ENCODE measurements at regions not wholly inside any gene's neighbourhood (a gene's known extent, or its start where the extent isn't known, plus 50 kb on each side); places are given as distances from the start of the nearest gene placed in this dataset.
A peak's percentile ranks its signal among the peaks of the same experiment; 100 is the strongest.
"Not testable (repeated sequence)": the region's sequence is repeated elsewhere in the genome, so short reads cannot be mapped to it uniquely, and the experiment has no call there.

GRCh38 chr13:48844676-48845075 lies 131.0 kb upstream of the FNDC3A start:
- no peak for DNase-seq

- DNase-seq, result no peak
Observed at GRCh38 chr13:48849515-48849914, 126.2 kb upstream of the FNDC3A start.

GRCh38 chr13:48851707-48852106 lies 124.0 kb upstream of the FNDC3A start:
- DNase-seq, result peak in 1 of 5 experiments; percentile 17

DNA sequence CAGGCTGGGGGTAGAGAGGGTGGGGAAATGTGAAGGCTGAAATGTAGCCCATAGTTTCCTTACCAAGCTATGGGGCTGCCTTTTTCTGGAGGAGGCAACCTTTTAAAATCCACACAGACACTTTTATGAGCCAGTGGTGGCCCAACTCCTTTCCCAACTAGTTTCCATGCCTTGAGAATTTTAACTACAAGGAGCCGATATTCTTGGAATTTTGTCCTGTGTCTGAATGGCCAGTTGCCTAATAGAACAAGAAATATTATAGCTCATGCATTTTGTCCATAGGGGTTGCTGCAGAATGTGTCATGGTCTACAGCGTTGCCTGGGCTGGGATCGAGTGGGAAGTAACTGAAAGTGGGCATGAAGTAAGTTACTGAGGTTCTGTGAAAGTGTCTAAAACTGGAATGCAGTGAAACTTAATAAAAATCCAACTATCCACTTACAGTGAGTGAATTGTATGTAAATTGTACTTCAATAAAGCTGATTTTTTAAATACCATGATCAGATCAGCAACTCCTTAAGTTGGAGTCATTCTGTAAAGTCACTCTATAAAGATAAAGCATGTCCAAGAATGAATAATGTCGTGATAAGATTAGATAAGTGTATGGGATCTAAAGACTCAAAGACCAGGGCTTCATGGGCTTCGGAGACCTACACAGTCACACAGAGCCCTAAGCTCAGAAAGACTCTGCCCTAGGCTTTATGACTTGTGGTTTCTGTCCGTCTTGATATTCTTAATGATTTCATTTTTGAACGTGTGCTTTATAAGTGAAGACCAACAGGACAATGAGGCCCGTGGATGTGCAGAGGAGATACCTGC lies 122.6 kb upstream of the FNDC3A start:
- DNase-seq, result no peak

GRCh38 chr13:48853728-48854102 lies 122.0 kb upstream of the FNDC3A start:
- no peak for DNase-seq

DNA sequence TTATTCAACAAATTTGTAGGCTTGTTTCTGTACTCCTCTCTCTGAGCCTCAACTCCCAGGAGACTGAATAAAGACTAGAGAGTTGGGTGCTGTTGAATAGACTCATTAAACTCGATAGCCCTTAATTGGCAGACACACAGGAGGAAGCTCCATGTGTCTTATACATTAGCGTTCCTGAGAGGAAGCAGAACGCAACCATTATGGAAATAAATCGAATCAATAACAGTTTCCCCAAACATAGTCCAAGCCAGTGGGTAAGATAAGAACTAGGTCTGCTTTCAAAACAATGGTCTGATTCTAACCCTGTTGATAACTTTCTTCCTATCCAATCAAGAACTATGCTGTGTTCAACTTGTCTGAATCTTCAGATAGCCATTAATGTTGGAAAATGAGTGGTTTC lies 118.1 kb upstream of the FNDC3A start:
- no peak for DNase-seq

GRCh38 chr13:48858122-48858902 lies 117.4 kb upstream of the FNDC3A start:
- peak in 1 of 5 experiments; percentile 60 for DNase-seq

DNA sequence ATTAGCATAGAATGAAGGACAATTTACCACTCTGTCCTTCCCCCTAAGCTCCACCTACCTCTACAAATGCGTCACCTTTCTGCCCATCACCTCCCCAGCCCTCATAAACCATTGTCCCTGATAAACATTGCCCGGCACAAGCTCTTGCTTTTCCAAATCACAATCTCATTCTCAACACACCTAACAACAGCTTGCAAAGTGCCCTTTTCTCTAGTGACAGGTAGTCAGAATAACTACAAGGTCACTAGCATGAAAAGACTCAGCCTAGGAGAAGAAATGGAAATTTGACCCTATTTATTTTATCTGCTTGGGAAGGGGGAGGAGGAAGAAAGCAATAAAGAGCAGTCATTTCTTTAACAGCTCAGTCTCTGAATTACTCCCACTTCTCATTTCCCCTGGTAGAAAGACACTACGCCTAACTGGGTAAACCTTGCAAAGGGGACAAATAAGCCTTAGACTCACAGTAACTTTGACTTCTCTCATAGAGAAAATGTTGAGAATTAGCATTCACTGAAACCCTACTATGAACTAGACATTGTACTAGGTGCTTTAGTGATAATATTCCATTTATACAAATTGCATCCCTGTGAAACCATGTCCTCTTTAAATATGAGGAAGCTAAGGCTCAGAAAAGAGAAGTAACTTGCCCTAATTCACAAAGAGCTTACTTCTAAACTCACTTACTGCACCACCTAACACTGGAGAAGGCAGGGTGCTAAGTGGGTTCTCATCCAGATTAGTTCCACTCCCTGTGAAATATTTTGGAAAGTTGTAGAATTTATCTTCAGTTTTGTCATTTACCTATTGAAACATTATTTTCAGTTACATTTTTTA lies 116.2 kb upstream of the FNDC3A start:
- no peak for DNase-seq

- no peak for DNase-seq
Observed at GRCh38 chr13:48860364-48860763, 115.3 kb upstream of the FNDC3A start.

GRCh38 chr13:48862572-48862971 lies 113.1 kb upstream of the FNDC3A start:
- DNase-seq, result no peak

DNA sequence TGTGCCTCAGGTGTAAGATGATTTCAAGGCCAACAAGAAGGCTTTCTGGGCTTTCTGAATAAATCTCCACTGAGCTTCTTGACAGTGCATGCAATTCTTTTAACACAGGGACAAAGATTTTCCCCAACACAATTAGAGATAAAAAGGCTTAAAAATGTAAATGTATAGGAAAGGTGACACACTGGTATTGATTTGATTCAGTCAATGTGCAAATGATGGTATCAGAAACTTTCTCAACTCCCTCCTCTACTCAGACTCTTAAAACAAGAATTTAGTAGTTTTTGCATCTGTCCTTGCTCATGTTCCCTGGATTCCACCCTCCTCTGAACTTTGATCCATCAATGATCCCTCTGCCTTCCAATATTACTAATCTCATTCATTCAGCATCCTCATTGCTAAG lies 111.6 kb upstream of the FNDC3A start:
- DNase-seq, result no peak

DNA sequence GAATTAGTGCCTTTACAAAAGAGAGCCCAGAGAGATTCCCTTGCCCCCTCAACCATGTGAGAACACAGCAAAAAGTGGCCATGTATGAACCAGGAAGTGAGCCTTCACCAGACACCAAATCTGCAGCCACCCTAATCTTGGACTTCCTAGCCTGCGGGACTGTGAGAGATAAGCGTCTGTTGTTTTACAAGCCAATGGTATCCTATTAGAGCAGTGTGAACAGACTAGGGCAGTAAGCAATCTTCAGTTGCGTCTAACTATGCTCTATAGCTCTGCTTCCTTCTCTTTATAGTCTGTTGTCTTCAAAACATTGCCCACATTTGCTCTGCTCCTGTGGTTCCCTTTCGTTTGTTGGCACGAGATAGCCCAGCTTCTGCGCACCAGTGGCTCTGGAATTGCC lies 109.5 kb upstream of the FNDC3A start:
- no peak for DNase-seq

GRCh38 chr13:48873081-48873480 lies 102.6 kb upstream of the FNDC3A start:
- no peak for DNase-seq

DNA sequence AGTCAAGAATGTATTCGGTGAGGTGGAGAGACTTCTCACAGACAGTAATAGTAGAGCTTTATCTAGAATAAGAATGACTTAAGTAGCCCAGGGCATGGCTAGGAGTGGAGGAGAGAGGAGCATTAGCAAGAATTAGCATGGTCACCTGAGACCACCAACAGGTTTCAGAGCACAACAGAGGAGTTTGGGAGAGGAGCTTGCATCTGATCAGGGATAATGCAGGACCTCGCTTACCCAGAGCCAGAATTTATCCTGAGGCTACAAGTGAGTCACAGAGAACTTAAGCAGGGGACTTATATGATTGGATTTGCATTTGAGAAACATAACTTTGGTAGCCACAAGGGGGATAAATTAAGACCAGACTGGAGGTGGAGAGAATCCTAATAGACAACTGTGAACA lies 102.1 kb upstream of the FNDC3A start:
- DNase-seq, result no peak

DNA sequence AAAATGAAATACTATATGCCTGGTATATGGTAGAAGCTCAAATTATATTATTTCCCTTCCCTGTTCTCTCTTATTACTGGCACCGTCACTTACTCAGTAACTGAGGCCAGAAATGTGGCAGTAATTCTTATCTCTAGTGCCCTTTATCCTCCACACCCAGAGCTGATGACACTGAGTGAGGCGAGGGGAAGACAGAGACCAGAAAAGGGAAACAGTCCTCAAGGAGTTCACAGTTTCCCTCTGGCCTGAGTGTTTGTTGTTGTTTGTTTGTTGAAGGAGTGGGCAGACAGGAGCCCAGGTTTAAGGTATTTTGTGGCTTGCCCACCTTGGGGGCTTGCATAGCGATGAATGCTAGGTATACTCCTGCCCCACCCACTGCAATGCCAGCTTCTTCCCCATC lies 101.5 kb upstream of the FNDC3A start:
- DNase-seq, result no peak

GRCh38 chr13:48875047-48875446 lies 100.7 kb upstream of the FNDC3A start:
- no peak for DNase-seq

- no peak for DNase-seq
Observed at GRCh38 chr13:48876289-48876688, 99.4 kb upstream of the FNDC3A start.

GRCh38 chr13:48879432-48879831 lies 96.3 kb upstream of the FNDC3A start:
- peak in 1 of 5 experiments; percentile 35 for DNase-seq

DNA sequence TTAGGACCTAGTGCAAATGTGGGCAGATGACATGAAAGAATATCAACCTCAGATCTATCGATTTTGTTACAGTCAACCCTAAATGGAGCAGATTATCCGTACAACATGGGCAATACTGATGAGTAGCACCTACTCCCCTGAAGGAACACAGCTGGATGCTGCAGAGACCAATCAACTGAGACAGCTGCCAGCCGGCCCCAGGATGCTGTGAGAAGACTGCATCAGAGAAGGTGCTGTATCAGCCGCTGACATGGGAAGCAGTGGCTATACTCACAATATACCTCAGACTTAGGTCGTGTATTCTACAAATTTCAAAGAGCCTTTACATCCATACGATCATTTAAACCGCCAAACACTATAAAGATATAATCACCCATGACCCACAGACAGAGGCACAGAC lies 95.9 kb upstream of the FNDC3A start:
- peak in 1 of 5 experiments; percentile 48 for DNase-seq

- DNase-seq, result not testable (repeated sequence)
Observed at GRCh38 chr13:48883786-48884185, 91.9 kb upstream of the FNDC3A start.

GRCh38 chr13:48885027-48885395 lies 90.7 kb upstream of the FNDC3A start:
- DNase-seq, result no peak

DNA sequence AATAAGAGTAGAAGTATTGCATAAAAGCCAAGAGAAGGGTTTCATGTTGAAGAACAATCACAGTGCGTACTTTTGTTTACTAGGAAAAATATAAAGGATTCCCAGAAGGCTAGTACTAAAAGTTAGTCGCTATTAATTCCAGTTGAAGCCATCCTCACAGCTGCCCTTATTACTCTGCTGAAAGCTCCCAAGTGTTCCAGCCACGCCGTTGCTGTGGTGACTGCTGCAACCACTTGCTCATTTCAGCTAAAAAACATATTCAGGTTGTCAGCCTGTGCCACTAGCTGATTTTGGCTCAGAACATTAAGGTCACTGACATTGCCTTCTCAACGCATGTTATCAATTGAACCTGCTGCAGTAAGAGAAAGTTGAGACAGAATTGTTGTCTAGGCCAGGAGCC lies 87.1 kb upstream of the FNDC3A start:
- DNase-seq, result no peak

DNA sequence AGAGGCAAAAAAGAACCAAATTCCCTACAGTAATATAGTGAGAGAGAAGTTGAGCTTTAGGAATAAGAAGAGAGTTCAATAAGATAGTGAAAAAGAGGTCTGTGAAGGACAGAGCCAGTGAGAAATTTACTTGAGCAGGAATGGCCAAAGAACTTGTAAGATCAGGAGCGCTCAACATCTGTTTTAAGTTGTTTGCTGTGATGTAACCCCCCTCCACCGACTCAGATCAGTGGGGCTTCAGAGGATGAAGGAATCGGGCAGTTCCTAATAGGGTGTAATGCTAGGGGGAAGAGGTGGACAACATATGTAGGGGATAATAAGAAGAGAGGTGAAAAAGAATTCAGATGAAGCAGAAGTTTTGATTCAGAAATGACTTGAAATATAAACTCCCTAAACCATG lies 85.3 kb upstream of the FNDC3A start:
- no peak for DNase-seq
